ENCODE measurements at regions not wholly inside any gene's neighbourhood (a gene's known extent, or its start where the extent isn't known, plus 50 kb on each side); places are given as distances from the start of the nearest gene placed in this dataset.
A peak's percentile ranks its signal among the peaks of the same experiment; 100 is the strongest.

- DNase-seq (ENCODE audit: low spot score), result no peak
Measured at GRCh38 chr9:130755377-130756007, 61.9 kb downstream of the EXOSC2 start.

DNA sequence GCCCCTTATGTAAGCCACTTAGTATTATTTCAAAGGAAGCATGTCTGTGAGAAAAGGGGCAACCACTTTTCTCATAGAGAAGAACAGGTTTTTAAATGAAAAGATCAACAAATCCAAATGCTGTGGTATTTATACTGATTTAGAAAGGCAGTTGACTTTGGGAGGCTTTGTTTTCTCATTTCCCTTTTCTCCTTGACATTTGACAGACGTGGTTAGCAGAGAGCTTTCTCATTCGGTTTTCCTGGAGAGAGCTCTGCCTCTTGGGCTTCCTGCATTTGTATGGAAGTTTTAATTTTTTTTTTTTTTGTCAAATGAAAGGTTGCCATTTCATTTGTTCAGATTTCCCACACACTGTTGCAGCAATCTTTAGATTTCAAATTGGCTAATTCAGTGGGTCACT lies 62.5 kb downstream of the EXOSC2 start:
- no peak for DNase-seq (ENCODE audit: low spot score)

DNA sequence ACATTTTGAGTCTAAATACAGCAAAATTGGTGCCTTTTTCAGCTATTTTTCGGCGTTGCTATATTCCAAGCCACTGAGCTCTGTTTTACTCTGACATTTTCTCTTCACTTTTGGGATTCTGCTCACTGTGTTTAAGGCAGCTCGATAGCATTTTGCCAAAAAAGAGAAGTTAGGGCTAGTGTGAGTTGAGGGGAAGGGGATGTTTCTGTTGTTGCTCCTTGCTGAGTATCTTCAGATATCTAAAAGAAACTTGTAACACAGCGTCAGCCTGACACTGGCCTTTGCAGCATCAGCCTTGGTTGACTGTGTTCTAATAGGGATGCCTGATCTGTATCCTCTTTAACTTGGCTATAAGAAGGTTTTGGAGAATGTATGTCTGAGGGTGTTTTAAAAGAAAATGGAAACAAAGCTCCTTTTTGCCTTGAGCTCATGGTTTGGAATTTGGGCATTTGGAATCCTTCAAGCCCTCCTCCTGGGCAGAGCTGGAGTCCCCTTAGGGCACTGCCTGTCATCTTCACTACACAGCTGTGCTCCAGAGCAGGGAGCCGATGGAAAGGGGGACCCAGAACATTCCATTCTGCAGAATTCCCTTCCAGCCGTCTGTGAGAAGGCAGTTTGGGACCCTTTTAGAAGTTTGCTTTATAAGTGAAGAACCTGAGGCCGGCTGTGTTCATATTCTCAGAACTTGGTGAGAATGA lies 63.0 kb downstream of the EXOSC2 start:
- DNase-seq (ENCODE audit: low spot score), result no peak

- DNase-seq (ENCODE audit: low spot score), result no peak
Measured at GRCh38 chr9:130759738-130760137, 66.2 kb downstream of the EXOSC2 start.

- no peak for DNase-seq (ENCODE audit: low spot score)
Measured at GRCh38 chr9:130763331-130764171, 70.0 kb downstream of the EXOSC2 start.

GRCh38 chr9:130765137-130766020 lies 69.7 kb upstream of the ABL1 start:
- no peak for DNase-seq (ENCODE audit: low spot score)

GRCh38 chr9:130766021-130766926 lies 68.8 kb upstream of the ABL1 start:
- DNase-seq (ENCODE audit: low spot score), result no peak

DNA sequence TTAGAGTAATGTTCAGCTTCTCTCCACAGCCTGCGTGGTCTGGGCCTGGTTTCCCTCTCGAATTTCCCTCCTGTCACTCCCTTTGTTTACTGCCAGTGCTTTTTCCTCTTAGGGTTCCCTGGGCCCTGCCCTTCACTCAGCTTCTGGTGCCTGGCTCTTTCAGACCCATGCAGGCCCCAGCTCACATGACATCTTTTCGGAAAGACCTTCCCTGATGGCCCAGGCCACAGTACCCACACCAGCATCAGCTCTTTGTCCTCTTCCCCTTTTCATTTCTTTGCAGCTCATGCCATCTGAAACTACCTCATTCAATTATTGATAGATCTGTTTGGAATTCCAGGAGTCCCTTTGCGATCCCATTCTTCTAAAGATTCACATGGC lies 68.1 kb upstream of the ABL1 start:
- DNase-seq (ENCODE audit: low spot score), result no peak

- DNase-seq (ENCODE audit: low spot score), result no peak
Measured at GRCh38 chr9:130768265-130768664, 66.8 kb upstream of the ABL1 start.

DNA sequence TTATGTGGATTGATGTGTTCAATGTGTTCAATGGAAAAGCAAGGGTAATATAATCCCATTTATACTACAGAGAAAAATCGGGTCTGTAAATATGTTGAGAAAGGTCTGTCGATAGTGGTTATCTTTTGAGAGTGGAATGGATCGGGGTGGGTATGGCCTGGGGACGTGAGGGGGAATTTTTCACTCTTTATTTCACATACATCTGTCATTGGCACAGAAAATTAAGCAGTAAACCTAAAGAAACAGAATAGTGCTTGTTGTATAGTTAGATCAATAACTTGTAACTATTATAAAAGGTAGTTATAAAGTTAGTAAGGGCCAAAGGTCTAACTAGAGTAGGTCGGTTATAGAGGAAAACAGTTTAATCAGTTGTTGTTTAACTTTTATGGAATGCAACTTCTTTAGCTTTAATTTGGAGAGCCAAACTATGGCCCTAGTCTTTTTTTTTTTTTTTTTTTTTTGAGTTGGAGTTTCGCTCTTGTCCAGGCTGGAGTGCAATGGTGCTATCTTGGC lies 66.1 kb upstream of the ABL1 start:
- DNase-seq (ENCODE audit: low spot score), result no peak

GRCh38 chr9:130770093-130770492 lies 65.0 kb upstream of the ABL1 start:
- no peak for DNase-seq (ENCODE audit: low spot score)

DNA sequence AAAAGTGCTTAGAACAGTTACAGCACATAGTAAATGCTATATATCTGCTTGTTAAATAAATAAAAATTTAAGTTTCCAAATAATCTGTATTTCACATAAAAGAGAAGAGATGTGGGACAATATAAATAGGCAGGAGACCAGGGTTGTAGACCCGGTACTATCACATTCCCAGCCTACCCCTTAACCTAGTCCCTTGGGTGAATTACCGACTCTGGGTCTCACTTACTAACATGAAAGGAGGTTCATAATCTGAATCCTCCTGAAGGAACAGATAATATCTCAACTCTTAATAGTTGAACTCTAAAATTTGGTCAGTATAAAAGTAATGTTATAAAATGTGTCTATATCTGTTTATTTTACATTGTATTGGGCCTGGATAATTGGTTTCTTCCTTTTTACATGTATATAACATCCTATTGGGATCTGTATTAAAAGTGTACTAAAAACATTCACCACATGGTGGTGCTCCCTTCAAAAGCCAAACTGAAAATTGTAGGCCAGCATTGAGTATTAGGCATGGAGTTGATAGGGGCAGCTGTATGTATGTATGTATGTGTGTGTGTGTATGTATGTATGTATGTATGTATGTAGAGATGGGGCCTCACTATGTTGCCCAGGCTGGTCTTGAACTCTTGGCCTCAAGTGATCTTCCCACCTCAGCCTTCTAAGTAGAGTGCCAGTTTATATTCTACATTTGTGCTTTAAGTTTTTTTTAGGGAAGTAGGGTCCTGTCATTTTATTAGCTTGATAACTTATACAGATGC lies 64.2 kb upstream of the ABL1 start:
- peak; percentile 61 for DNase-seq (ENCODE audit: low spot score)

DNA sequence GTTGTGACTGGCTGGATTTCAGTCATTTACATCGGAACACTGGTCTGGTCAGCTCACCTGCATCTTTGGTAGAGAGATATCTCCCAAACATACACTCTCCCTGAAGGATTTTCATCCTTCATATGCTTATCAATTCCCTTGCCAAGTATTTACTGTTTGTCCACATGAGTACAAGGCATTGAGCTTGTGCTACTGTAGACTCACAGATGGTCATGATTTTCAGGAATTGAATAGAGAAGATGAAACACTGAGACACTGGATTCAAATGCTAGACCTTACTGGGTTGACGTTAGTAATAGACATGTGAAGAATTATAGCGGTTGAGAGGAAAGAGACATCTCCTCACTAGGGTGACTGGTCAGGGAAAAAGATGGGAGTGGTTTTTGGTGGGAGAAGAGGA lies 62.9 kb upstream of the ABL1 start:
- DNase-seq (ENCODE audit: low spot score), result no peak

GRCh38 chr9:130774183-130774582 lies 60.9 kb upstream of the ABL1 start:
- no peak for DNase-seq (ENCODE audit: low spot score)

GRCh38 chr9:130775336-130775991 lies 59.6 kb upstream of the ABL1 start:
- no peak for DNase-seq (ENCODE audit: low spot score)

- no peak for DNase-seq (ENCODE audit: low spot score)
Measured at GRCh38 chr9:130779153-130779855, 55.8 kb upstream of the ABL1 start.

- DNase-seq (ENCODE audit: low spot score), result no peak
Measured at GRCh38 chr9:130780415-130780814, 54.6 kb upstream of the ABL1 start.

DNA sequence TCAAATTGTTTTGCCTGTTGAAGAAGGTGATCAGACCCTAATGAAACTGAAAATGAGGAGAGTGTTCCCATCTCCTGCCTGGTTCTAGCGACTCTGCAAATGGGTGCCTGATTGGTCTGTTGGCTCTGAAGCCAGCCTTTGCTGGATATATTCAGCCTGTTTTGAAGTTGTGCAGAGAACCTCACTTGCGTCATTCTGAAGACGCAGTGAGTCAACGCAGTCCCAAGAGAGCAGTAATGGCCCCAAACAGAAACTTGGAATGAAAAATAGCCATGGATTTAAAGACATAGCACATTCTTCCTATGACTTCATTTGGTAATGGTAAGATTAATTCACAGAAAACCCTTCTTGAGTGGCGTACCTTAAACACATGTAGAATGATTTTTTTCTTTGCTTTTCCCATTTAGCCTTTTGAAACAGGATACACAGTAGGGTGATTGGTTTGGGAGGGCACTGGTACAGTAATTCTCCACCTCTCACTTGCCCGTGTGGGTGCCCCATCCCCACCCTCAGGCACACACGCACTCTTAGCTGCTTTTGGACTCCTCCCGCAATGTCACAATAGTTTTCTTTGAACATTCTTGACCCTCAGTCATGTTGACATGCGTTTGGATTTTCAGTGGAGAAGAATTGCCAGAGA lies 54.1 kb upstream of the ABL1 start:
- no peak for DNase-seq (ENCODE audit: low spot score)

Data from hematopoietic multipotent progenitor cell treated with erythropoietin and hydrocortisone succinate and interleukin-3 and kit ligand, for 15 days (in vitro differentiated cells).